ENCODE measurements at regions not wholly inside any gene's neighbourhood (a gene's known extent, or its start where the extent isn't known, plus 50 kb on each side); places are given as distances from the start of the nearest gene placed in this dataset.

DNA sequence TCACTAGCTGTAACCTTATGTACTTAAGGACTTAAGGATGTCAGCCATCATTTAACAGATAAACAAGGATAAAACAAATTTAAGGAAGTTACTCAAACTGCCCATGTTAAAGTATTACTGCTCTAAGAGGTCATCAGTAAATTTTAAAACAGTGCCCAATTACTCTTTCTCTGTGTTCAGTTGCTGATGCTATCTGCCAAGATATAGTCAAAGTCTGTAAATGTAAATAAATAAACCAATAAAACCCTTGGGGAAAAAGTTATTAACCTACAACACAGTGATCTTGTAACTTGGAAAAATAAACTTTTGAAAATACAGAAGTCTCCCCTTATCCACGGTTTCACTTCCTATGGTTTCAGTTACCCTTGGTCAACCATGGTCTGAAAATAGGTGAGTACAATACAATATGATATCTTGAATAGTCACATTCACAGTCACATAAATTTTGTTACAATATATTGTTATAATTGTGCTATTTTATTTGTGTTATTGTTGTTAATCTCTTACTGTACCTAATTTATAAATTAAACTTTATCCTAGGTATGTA, 501.8 kb downstream of the LMO4 start:
- Histone ChIP-seq H3K36me3 (replicated peaks in 1 of 2; ENCODE audit: insufficient read depth in 1 of 2, low read depth in 2 of 2) (no peaks in the 10 kb centered on the region), H3K27me3 (no peaks in the 10 kb centered on the region), H3K4me3 (no peak overlapping the region), H3K9me3 (no peaks in the 10 kb centered on the region), H3K27ac (no peak overlapping the region), H3K4me1 (no peaks in the 10 kb centered on the region)
- ATAC-seq = no peak
- 73 to 84% methylated on average over 1 of the region's 1 CpG for WGBS, 2 donors
- intact Hi-C loops (cut with DNase I) = no loop called here
- DNase-seq = no peak
- TF ChIP-seq POLR2A (IDR thresholded peaks at IDR 0.05) = no peak
- TF ChIP-seq, protein P1, sequence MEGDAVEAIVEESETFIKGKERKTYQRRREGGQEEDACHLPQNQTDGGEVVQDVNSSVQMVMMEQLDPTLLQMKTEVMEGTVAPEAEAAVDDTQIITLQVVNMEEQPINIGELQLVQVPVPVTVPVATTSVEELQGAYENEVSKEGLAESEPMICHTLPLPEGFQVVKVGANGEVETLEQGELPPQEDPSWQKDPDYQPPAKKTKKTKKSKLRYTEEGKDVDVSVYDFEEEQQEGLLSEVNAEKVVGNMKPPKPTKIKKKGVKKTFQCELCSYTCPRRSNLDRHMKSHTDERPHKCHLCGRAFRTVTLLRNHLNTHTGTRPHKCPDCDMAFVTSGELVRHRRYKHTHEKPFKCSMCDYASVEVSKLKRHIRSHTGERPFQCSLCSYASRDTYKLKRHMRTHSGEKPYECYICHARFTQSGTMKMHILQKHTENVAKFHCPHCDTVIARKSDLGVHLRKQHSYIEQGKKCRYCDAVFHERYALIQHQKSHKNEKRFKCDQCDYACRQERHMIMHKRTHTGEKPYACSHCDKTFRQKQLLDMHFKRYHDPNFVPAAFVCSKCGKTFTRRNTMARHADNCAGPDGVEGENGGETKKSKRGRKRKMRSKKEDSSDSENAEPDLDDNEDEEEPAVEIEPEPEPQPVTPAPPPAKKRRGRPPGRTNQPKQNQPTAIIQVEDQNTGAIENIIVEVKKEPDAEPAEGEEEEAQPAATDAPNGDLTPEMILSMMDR (IDR thresholded peaks at IDR 0.05) = no peak

DNA sequence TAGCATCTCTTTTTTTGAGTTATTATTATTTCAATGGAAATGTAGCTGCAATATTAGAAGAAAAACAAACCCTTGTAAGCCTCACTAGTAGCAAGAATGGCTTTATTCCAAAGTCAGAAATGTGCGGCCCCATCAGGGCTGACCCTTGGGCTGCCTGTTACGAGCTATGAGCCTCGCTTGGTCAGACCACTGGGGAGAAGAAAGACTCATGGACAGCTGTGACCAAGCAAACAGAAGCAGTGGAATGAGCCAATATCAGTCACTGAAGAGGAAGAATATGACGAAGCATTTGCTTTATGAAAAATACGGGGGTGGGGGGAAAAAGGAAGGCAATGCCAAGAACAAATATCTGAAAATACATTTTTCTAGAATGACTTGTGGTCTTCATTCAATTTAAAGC, 504.5 kb downstream of the LMO4 start:
- intact Hi-C loops (cut with DNase I) = no loop called here
- Histone ChIP-seq H3K27ac (no peak overlapping the region), H3K27me3 (no peaks in the 10 kb centered on the region), H3K4me3 (no peak overlapping the region), H3K9me3 (no peaks in the 10 kb centered on the region), H3K36me3 (replicated peaks in 1 of 2; ENCODE audit: insufficient read depth in 1 of 2, low read depth in 2 of 2) (no peaks in the 10 kb centered on the region), H3K4me1 (no peaks in the 10 kb centered on the region)
- WGBS, 2 donors = 73 to 77% methylated on average over 5 of the region's 5 CpGs
- DNase-seq (no peak), ATAC-seq (no peak)
- no peak for TF ChIP-seq POLR2A (IDR thresholded peaks at IDR 0.05)
- TF ChIP-seq, protein P1 (IDR thresholded peaks at IDR 0.05) = no peak

DNA sequence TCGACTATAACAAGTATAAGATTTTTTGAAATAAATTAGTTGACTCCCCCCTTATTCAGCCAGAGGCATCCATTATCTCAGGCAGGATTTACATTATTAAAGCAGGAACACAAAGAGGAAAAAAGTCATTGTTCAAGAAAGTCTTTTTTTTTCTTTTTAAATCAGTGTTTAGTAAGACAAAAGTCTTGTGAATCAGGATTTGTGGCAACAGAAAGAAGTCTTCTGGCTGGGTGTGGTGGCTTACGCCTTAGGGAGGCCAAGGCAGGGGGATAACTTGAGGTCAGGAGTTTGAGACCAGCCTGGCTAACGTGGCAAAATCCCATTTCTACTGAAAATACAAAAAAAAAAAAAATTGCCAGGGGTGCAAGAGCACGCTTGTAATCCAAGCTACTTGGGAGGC, 505.5 kb downstream of the LMO4 start:
- no peaks in the 10 kb centered on the region for H3K27me3 ChIP-seq
- WGBS, 2 donors = 79 to 90% methylated on average over 4 of the region's 4 CpGs
- TF ChIP-seq, protein P1 (IDR thresholded peaks at IDR 0.05) = no peak
- no peak for TF ChIP-seq POLR2A (IDR thresholded peaks at IDR 0.05)
- H3K36me3 ChIP-seq (replicated peaks in 1 of 2; ENCODE audit: insufficient read depth in 1 of 2, low read depth in 2 of 2) = no peaks in the 10 kb centered on the region
- DNase-seq (no peak), ATAC-seq (no peak)
- H3K4me1 ChIP-seq = no peaks in the 10 kb centered on the region
- no peaks in the 10 kb centered on the region for H3K9me3 ChIP-seq
- no peak overlapping the region for H3K4me3 ChIP-seq
- no peak overlapping the region for H3K27ac ChIP-seq
- intact Hi-C loops (cut with DNase I) = no loop called here

DNA sequence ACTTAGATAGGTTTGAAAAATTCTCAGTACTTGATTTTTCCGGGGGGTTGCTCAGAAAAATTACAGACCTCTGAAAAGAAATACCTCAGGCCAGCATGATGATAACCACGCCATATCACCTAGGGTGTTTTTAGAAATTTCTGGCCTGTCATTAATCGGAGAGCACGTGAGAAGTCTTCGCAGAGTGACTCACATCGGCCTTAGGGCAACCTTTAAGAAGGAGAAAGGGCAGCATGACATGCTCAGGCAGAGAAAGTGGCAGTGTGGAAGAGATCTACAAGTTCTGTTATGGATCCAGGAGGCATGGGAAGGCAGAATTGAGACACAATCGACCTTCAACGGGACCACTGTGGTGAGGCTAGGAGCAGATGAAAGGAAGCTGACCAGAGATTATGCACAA, 506.3 kb downstream of the LMO4 start:
- DNase-seq = no peak
- ATAC-seq = no peak
- no peak overlapping the region for H3K4me3 ChIP-seq
- no peaks in the 10 kb centered on the region for H3K36me3 ChIP-seq (replicated peaks in 1 of 2; ENCODE audit: insufficient read depth in 1 of 2, low read depth in 2 of 2)
- H3K27ac ChIP-seq = no peak overlapping the region
- intact Hi-C loops (cut with DNase I) = no loop called here
- no peaks in the 10 kb centered on the region for H3K4me1 ChIP-seq
- no peaks in the 10 kb centered on the region for H3K9me3 ChIP-seq
- WGBS, 2 donors = 89 to 92% methylated on average over 8 of the region's 8 CpGs
- no peaks in the 10 kb centered on the region for H3K27me3 ChIP-seq
- TF ChIP-seq, protein P1 (IDR thresholded peaks at IDR 0.05) = no peak
- no peak for TF ChIP-seq POLR2A (IDR thresholded peaks at IDR 0.05)

DNA sequence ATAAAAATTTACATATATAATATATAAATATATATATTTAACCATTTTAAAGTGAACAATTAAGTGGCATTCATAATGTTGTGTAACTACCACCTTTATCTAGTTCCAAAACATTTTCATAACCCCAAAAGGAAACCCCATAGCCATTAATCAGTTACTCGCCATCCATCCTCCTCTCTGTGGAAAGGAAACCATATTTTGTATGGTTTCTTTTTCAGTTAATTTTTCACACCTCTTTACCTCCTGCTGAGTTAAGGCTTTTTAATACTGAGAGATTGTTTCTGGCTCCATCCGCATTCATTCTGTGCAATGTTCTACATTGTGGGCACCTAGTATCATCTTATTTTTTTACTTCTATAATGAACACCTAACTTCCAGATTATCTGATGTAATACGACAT, 512.1 kb downstream of the LMO4 start:
- intact Hi-C loops (cut with DNase I) = no loop called here
- TF ChIP-seq, protein P1 (IDR thresholded peaks at IDR 0.05) = no peak
- no peak for TF ChIP-seq POLR2A (IDR thresholded peaks at IDR 0.05)
- H3K9me3 ChIP-seq = no peaks in the 10 kb centered on the region
- no peaks in the 10 kb centered on the region for H3K4me1 ChIP-seq
- no peak overlapping the region for H3K4me3 ChIP-seq
- no peaks in the 10 kb centered on the region for H3K27me3 ChIP-seq
- no peak overlapping the region for H3K27ac ChIP-seq
- H3K36me3 ChIP-seq (replicated peaks in 1 of 2; ENCODE audit: insufficient read depth in 1 of 2, low read depth in 2 of 2) = no peaks in the 10 kb centered on the region
- ATAC-seq (no peak), DNase-seq (no peak)
- 67 to 84% methylated on average over 3 of the region's 3 CpGs for WGBS, 2 donors

Data from body of pancreas (tissue), 4 donors.